HL-60 (cell line): ENCODE measurements at regions not wholly inside any gene's neighbourhood (a gene's known extent, or its start where the extent isn't known, plus 50 kb on each side); places are given as distances from the start of the nearest gene placed in this dataset.

Experiments
- DNase-seq, 2 experiments: peaks; one replicate each; pipeline ENCODE4 v3.0.0-alpha.2; 2010 to 2020; ENCODE audit warnings: low read depth in 1 of 2, low spot score in 1 of 2
- H3K27ac ChIP-seq: fragments of 250-450 bp; sonication (Bioruptor Pico); replicated peaks from 2 replicates; pipeline ENCODE4 v1.5.1; 2020; ENCODE audit warnings: mild to moderate bottlenecking, moderate library complexity
- H3K27me3 ChIP-seq: fragments of 250-450 bp; sonication (Bioruptor Pico); 2 replicates; pipeline ENCODE4 v1.5.1; 2021; ENCODE audit warnings: mild to moderate bottlenecking, moderate library complexity; ENCODE audit not compliant: insufficient read depth, poor library complexity, severe bottlenecking
- H3K4me3 ChIP-seq: replicated peaks from 2 replicates; pipeline ENCODE4 v1.5.1; 2011; ENCODE audit warnings: mild to moderate bottlenecking, control low read depth, low read length; ENCODE audit not compliant: insufficient read depth
- GABPA ChIP-seq: IDR thresholded peaks from 2 replicates; pipeline ENCODE4 v1.6.1; 2012; ENCODE audit warnings: low read depth
- POLR2AphosphoS5 ChIP-seq: IDR thresholded peaks from 2 replicates; pipeline ENCODE4 v1.6.1; 2012; ENCODE audit warnings: low read depth
- SPI1 ChIP-seq: IDR thresholded peaks from 2 replicates; pipeline ENCODE4 v1.6.1; 2012; ENCODE audit warnings: low read depth, mild to moderate bottlenecking, borderline replicate concordance
- TF ChIP-seq, protein P1 (sequence below): IDR thresholded peaks from 2 replicates; pipeline ENCODE4 v1.6.1; 2012; ENCODE audit warnings: low read depth; ENCODE audit not compliant: insufficient replicate concordance
- TF ChIP-seq, protein P2 (sequence below): IDR thresholded peaks from one replicate; pipeline ENCODE4 v1.5.1; 2011; ENCODE audit warnings: low read length, control low read depth, inconsistent platforms; ENCODE audit not compliant: insufficient read depth

- no peak overlapping the region for H3K27ac ChIP-seq
- H3K27me3 ChIP-seq: no peaks in the 10 kb centered on the region
- H3K4me3 ChIP-seq: no peak overlapping the region
- DNase-seq: peak in 1 of 2 experiments; percentile 3
- no peak for TF ChIP-seq SPI1
- TF ChIP-seq, protein P1, sequence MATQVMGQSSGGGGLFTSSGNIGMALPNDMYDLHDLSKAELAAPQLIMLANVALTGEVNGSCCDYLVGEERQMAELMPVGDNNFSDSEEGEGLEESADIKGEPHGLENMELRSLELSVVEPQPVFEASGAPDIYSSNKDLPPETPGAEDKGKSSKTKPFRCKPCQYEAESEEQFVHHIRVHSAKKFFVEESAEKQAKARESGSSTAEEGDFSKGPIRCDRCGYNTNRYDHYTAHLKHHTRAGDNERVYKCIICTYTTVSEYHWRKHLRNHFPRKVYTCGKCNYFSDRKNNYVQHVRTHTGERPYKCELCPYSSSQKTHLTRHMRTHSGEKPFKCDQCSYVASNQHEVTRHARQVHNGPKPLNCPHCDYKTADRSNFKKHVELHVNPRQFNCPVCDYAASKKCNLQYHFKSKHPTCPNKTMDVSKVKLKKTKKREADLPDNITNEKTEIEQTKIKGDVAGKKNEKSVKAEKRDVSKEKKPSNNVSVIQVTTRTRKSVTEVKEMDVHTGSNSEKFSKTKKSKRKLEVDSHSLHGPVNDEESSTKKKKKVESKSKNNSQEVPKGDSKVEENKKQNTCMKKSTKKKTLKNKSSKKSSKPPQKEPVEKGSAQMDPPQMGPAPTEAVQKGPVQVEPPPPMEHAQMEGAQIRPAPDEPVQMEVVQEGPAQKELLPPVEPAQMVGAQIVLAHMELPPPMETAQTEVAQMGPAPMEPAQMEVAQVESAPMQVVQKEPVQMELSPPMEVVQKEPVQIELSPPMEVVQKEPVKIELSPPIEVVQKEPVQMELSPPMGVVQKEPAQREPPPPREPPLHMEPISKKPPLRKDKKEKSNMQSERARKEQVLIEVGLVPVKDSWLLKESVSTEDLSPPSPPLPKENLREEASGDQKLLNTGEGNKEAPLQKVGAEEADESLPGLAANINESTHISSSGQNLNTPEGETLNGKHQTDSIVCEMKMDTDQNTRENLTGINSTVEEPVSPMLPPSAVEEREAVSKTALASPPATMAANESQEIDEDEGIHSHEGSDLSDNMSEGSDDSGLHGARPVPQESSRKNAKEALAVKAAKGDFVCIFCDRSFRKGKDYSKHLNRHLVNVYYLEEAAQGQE: no peak
- no peak for TF ChIP-seq GABPA
- TF ChIP-seq, protein P2, sequence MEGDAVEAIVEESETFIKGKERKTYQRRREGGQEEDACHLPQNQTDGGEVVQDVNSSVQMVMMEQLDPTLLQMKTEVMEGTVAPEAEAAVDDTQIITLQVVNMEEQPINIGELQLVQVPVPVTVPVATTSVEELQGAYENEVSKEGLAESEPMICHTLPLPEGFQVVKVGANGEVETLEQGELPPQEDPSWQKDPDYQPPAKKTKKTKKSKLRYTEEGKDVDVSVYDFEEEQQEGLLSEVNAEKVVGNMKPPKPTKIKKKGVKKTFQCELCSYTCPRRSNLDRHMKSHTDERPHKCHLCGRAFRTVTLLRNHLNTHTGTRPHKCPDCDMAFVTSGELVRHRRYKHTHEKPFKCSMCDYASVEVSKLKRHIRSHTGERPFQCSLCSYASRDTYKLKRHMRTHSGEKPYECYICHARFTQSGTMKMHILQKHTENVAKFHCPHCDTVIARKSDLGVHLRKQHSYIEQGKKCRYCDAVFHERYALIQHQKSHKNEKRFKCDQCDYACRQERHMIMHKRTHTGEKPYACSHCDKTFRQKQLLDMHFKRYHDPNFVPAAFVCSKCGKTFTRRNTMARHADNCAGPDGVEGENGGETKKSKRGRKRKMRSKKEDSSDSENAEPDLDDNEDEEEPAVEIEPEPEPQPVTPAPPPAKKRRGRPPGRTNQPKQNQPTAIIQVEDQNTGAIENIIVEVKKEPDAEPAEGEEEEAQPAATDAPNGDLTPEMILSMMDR: no peak
- no peak for TF ChIP-seq POLR2AphosphoS5
Measured at GRCh38 chr7:81618396-81619014, 151.3 kb downstream of the HGF start.

- TF ChIP-seq POLR2AphosphoS5 (no peak), SPI1 (no peak), GABPA (no peak)
- TF ChIP-seq, protein P2: no peak
- TF ChIP-seq, protein P1: no peak
- Histone ChIP-seq H3K27me3 (no peaks in the 10 kb centered on the region), H3K27ac (no peak overlapping the region), H3K4me3 (no peak overlapping the region)
- DNase-seq: no peak
Measured at GRCh38 chr7:81616951-81617350, 152.9 kb downstream of the HGF start.

DNA sequence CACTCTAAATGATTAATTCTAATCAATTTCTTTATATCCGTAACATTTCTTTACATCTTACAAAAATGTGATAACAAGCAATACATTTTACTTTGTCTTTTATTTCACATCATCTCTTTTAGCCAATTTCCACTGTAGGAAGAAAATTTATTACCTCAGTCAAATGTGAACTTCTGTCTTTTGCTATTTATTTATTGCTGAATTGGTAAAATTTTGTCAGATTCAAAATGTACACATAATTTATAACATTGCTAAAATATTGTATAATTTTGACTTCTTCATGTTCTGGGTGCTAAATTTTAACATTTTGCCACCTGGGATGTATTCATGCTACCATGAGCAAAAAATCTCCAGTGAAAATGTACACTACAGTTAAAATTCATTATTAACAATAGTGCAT, 158.0 kb downstream of the HGF start:
- no peak overlapping the region for H3K4me3 ChIP-seq
- TF ChIP-seq SPI1 (no peak), GABPA (no peak), POLR2AphosphoS5 (no peak)
- TF ChIP-seq, protein P1: no peak
- TF ChIP-seq, protein P2: no peak
- DNase-seq: no peak
- no peaks in the 10 kb centered on the region for H3K27me3 ChIP-seq
- H3K27ac ChIP-seq: no peak overlapping the region
